Prostate gland (tissue), 2 donors: ENCODE measurements at regions not wholly inside any gene's neighbourhood (a gene's known extent, or its start where the extent isn't known, plus 50 kb on each side); places are given as distances from the start of the nearest gene placed in this dataset.

Experiments
- DNase-seq: peaks from one replicate; pipeline ENCODE4 v3.0.0-alpha.2; 2019; ENCODE audit warnings: low spot score
- H3K27ac ChIP-seq, 2 donors: fragments of 200-600 bp; sonication (generic); 2 replicates each; pipeline ENCODE4 v1.5.1; 2017 to 2019
- H3K27me3 ChIP-seq: fragments of 200-600 bp; sonication (generic); replicated peaks from 2 replicates; pipeline ENCODE4 v1.5.1; 2019; ENCODE audit not compliant: insufficient read depth
- H3K36me3 ChIP-seq, 2 donors: fragments of 200-600 bp; sonication (generic); 1 replicate in 1 of 2; 2 replicates in 1 of 2; pipeline versions ENCODE4 v1.5.1 to v1.8.1; 2017 to 2019
- H3K4me1 ChIP-seq: fragments of 200-600 bp; sonication (generic); replicated peaks from 2 replicates; pipeline ENCODE4 v1.5.1; 2019
- H3K4me3 ChIP-seq, 2 donors: fragments of 200-600 bp; sonication (generic); 2 replicates each; pipeline ENCODE4 v1.5.1; 2017 to 2019
- H3K9me3 ChIP-seq: fragments of 200-600 bp; sonication (generic); 2 replicates; pipeline ENCODE4 v1.5.1; 2017
- POLR2A ChIP-seq: fragments of 450-650 bp; IDR thresholded peaks from one replicate; pipeline ENCODE4 v1.6.1; 2016; ENCODE audit warnings: antibody characterized with exemption, mild to moderate bottlenecking
- POLR2AphosphoS5 ChIP-seq: sonication (generic); formaldehyde crosslinking; IDR thresholded peaks from one replicate; pipeline ENCODE4 v1.6.1; 2017; ENCODE audit warnings: antibody characterized with exemption
- WGBS: methylation state at CpG from one replicate; pipeline ENCODE4 v1.1.5; 2018; 5-methylcytosine and 5-hydroxymethylcytosine counted together
- intact Hi-C: fragments of 100-400 bp; cut with DNase I; formaldehyde crosslinking; loops from one replicate; pipeline ENCODE4 v1.14.2; 2022
- TF ChIP-seq, protein P1 (sequence below), 4 experiments: fragments of 200-600 bp in 2 of 4; fragments of 450-650 bp in 2 of 4; sonication (generic) in 2 of 4; IDR thresholded peaks; 1 replicate in 3 of 4; 2 replicates in 1 of 4; pipeline ENCODE4 v1.5.1; 2016 to 2019; ENCODE audit warnings: antibody characterized with exemption in 4 of 4, mild to moderate bottlenecking in 2 of 4, moderate library complexity in 2 of 4

DNA sequence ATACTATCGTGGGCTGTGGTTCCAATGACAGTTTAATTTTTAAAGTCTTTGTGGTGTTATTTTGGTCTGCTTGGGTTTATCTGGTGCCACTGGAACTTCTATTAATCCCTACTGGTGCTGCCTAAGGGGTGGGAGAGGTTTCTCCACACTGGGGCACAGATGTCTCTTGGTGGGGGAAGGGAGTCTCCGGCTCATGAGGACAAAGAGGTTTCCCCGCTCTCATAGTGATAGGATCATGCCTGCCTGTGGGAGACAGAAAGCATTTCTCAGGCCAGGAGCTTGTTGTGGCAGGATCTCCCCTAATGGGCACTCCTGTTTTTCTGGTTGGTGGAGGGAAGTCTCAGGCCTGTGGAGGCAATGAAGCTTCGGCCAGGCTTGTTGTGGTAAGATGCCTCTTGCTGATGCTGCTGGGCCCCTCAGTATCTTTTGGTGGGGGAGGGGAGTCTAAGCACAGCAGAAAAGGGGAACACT is 84.3 kb upstream of the THRB start:
- no peaks in the 10 kb centered on the region for H3K36me3 ChIP-seq
- H3K9me3 ChIP-seq = no peaks in the 10 kb centered on the region
- H3K27me3 ChIP-seq = no peaks in the 10 kb centered on the region
- TF ChIP-seq POLR2AphosphoS5 (no peak), POLR2A (no peak)
- TF ChIP-seq, protein P1, sequence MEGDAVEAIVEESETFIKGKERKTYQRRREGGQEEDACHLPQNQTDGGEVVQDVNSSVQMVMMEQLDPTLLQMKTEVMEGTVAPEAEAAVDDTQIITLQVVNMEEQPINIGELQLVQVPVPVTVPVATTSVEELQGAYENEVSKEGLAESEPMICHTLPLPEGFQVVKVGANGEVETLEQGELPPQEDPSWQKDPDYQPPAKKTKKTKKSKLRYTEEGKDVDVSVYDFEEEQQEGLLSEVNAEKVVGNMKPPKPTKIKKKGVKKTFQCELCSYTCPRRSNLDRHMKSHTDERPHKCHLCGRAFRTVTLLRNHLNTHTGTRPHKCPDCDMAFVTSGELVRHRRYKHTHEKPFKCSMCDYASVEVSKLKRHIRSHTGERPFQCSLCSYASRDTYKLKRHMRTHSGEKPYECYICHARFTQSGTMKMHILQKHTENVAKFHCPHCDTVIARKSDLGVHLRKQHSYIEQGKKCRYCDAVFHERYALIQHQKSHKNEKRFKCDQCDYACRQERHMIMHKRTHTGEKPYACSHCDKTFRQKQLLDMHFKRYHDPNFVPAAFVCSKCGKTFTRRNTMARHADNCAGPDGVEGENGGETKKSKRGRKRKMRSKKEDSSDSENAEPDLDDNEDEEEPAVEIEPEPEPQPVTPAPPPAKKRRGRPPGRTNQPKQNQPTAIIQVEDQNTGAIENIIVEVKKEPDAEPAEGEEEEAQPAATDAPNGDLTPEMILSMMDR (IDR thresholded peaks at IDR 0.05) = no peak
- intact Hi-C loops = no loop called here
- H3K27ac ChIP-seq = no peak overlapping the region
- WGBS = 47% methylated on average over 4 of the region's 4 CpGs
- no peak for DNase-seq
- no peaks in the 10 kb centered on the region for H3K4me1 ChIP-seq
- H3K4me3 ChIP-seq = no peak overlapping the region

DNA sequence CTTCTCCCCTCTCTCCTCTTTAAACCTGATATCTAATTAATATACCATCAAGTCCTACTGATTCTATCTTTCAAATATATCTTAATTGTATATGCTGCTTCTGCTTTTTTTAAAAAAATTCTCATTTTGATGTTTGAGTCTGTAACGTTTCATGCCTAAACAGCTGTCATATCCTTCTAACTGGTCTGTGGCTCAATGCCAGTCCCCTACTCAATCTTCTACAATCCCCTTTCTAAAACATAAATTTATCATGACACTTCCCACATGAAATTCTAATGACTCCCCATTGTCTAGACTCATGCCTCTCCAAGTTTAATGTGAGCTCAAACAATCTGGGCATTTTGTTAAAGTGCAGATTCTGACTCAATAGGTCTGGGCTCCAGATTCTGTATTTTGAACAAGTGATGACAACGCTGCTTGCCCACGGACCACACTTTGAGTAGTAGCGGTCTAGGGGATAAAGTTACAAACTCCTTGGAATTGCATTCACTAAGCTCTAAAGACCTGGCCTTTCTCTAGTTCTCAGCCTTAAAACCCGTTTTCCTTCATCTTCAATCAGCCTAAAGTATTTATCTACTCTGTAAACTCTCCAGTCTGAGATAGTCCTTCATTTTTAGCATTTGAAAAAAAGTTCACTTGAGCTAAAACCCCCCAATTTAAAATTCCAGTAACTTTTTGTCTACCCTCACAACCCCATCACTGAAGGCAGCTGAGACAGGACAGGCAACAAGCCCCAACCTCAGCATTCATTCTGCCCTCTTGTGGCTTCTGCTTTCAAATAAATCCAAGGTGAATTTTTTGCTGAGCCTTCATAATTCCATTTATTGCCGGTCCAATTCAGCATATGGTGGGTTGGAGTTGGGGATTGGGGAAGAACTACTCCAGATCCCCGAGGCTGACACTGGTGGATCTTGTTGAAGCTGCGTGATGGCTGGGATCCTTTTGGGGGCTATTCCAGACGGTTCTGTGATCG is 88.1 kb upstream of the THRB start:
- intact Hi-C loops = no loop called here
- DNase-seq = no peak
- Histone ChIP-seq H3K36me3 (no peaks in the 10 kb centered on the region), H3K27ac (no peak overlapping the region), H3K27me3 (no peaks in the 10 kb centered on the region), H3K9me3 (no peaks in the 10 kb centered on the region), H3K4me3 (no peak overlapping the region), H3K4me1 (no peaks in the 10 kb centered on the region)
- 77% methylated on average over 10 of the region's 10 CpGs for WGBS
- no peak for TF ChIP-seq POLR2AphosphoS5
- TF ChIP-seq POLR2A = no peak
- TF ChIP-seq, protein P1 (IDR thresholded peaks at IDR 0.05) = peak in 2 of 4 experiments; percentile 32 to 36

DNA sequence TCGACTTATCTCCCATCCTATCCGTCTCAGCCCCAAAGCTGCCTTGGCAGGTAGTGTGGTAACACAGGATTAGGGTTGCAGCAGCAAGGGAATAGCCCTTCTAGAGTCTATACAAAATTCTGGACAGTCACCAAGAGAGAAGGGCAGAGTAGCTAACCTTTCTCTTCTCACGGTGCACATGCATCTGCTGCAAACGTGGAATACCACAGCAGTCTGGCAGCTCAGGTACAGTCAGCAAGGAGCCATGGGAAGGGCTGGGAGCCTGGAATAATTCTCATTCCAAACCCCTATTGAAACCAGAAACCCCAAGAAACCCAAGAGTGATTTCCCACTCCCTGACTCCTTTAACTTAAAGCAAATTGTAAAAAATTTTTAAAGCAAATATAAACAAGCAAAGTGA is 92.3 kb upstream of the THRB start:
- no peaks in the 10 kb centered on the region for H3K27me3 ChIP-seq
- WGBS = 73% methylated on average over 4 of the region's 4 CpGs

DNA sequence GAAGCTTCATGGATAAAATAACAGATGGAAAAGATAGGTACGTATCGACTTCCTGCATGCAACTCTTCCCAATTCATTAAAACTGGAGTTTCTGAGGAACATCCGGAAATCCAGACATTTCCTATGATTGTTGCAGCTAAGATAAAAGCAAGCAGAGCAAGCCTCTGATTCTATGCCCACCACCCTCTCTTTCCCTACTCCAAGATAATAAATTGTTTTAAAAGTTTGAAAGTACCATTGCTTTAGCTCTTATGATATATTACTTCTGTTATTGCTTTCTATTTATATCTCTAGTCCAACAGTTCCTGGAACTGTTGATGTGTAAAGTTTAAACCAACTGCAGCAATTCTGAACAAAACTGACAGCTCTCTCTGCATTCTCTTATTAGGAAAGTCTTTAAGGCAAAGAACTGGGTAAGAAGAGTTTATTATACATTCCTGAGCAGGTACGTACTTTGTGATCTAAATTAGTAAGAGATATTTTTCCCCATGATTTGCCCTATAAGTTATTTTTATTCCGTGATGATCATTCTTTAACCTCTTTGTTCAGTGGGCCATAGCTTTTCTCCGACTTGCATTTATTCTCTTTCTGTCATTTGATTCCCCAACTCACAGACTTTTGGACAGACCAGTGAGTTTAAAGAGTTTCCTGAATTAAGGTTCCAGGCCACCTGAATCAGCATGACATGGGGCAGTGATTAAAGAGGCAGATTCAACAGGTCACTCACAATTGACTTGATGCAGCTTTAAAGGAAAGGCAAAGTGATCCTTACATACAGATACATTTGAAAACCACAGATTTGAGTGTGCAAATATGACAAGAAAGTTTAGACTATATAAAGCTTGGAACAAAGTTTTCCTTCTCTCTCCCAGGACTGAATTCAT is 94.2 kb upstream of the THRB start:
- TF ChIP-seq POLR2A = no peak
- TF ChIP-seq, protein P1 (IDR thresholded peaks at IDR 0.05) = no peak
- no peak for TF ChIP-seq POLR2AphosphoS5
- H3K27me3 ChIP-seq = no peaks in the 10 kb centered on the region
- H3K9me3 ChIP-seq = no peaks in the 10 kb centered on the region
- no peak for DNase-seq
- no peak overlapping the region for H3K27ac ChIP-seq
- 64% methylated on average over 6 of the region's 6 CpGs for WGBS
- no peaks in the 10 kb centered on the region for H3K36me3 ChIP-seq
- no peaks in the 10 kb centered on the region for H3K4me1 ChIP-seq
- intact Hi-C loops = no loop called here
- H3K4me3 ChIP-seq = no peak overlapping the region

More for the DNA sequence above, 92.3 kb upstream of the THRB start:
- Histone ChIP-seq H3K27ac (no peak overlapping the region), H3K36me3 (no peaks in the 10 kb centered on the region), H3K9me3 (no peaks in the 10 kb centered on the region), H3K4me3 (no peak overlapping the region), H3K4me1 (no peaks in the 10 kb centered on the region)
- intact Hi-C loops = no loop called here
- no peak for DNase-seq
- TF ChIP-seq POLR2A (no peak), POLR2AphosphoS5 (no peak)
- TF ChIP-seq, protein P1 (IDR thresholded peaks at IDR 0.05) = no peak
